NCI-H128 (cell line): ENCODE measurements at regions not wholly inside any gene's neighbourhood (a gene's known extent, or its start where the extent isn't known, plus 50 kb on each side); places are given as distances from the start of the nearest gene placed in this dataset.

ENCODE experiments used
- DNase-seq: peaks from one replicate; lab custom pipeline; 2025; ENCODE audit not compliant: unreplicated experiment; lab: John Stamatoyannopoulos, UW

GRCh38 chr5:133665571-133665970 is 53.2 kb upstream of the FSTL4 start:
- no peak for DNase-seq

GRCh38 chr5:133664422-133664821 is 52.1 kb upstream of the FSTL4 start:
- no peak for DNase-seq

DNA sequence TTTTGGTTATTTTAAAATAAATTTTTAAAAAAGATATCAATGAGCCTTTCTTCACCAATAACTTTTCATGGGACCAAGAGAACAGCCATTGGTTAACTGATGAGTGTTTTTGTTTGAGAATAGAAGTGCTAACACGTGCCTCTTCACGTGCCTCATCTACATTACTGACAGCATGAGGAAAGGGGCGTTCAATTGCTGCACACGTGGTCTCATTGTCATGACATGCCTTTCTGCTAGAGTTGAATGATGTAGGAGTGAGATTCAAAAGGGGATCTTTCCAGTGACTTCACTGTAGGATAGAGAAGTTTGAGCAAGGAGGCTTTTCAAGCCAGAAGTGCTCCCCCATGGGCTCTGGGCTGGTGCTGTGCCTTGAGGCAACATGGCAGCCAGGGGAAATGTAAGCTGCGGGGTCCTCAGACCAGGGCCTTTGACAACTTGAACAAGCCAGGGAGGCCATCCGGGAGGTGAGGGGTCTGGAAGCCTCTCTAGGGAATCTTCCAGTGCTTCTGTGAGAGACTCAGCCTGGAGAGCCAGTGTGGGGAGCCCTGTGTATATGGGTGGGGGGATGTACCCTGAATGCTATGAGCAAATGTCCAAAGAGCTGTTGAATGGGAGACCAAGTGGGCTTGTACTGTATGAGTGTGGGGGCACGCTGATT is 51.2 kb upstream of the FSTL4 start:
- DNase-seq, result no peak

- DNase-seq, result no peak
Observed at GRCh38 chr5:133662578-133662977, 50.2 kb upstream of the FSTL4 start.
